ENCODE measurements at regions not wholly inside any gene's neighbourhood (a gene's known extent, or its start where the extent isn't known, plus 50 kb on each side); places are given as distances from the start of the nearest gene placed in this dataset.

DNA sequence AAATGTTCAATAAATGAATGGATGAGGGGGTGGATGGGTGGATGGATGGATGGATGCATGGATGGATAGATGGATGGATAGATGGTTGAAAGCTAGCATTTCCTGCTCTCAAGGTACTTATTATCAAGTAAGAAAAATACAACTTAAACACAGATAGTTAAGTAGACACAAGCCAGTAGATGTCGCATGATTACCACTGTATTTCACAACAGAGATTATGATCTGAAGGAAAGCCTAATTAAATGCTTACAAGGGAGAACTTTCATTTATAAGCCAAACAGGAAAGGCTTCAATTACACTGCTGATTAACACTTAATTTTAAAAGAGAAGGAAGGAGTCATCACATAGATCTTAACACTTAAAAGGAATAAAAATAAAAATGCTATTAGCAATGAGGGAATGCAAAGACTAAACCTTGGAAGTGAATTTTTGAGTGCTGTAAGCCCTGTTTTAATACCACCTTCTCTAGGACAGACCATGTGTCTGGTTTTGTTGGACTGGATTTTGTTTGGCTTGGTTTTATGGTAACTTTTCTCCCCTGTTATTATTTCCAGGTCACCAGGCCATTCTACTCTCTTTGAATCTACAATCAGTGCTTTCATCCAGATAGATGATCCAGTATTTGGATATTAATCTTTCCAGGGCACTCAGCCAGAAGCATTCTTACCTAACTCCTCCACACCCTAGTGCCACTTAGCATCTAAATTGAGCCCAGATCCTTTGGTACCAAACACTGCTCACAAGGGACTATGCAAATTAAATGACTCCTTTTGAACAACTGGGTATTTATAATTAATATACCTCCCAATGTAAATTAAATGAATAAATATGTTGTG is 75.5 kb upstream of the SLC39A8 start:
- POLR2A ChIA-PET, result no interaction called here
- H3K9ac ChIP-seq (replicated peaks; ENCODE audit: extremely low read depth, insufficient read depth, low read length), result no peak overlapping the region
- no peak overlapping the region for H3K4me3 ChIP-seq (replicated peaks in 1 of 3; ENCODE audit: insufficient read depth in 1 of 3, low read depth in 1 of 3, low read length in 3 of 3)
- no peak overlapping the region for H3K27ac ChIP-seq (ENCODE audit: insufficient read depth, low read depth, low read length)
- no peaks in the 10 kb centered on the region for H3K9me3 ChIP-seq (replicated peaks; ENCODE audit: control insufficient read depth, insufficient read depth, low read length)
- no peaks in the 10 kb centered on the region for H3K9me1 ChIP-seq (replicated peaks; ENCODE audit: control insufficient read depth, extremely low read depth, insufficient read depth, low read length)
- H4K20me1 ChIP-seq (replicated peaks; ENCODE audit: control insufficient read depth, extremely low read depth, insufficient read depth, low read length), result no peaks in the 10 kb centered on the region
- dilution Hi-C loops (cut with MboI; ENCODE audit: extremely low pct_ligation_motif_present, low sequenced_read_pairs), result no loop called here
- H3K79me2 ChIP-seq (ENCODE audit: control insufficient read depth, insufficient read depth, low read length), result no peaks in the 10 kb centered on the region
- BruUV-seq (replicated peaks), result no TSS peak
- no peak overlapping the region for H2AFZ ChIP-seq (ENCODE audit: low read depth, low read length)
- CTCF ChIA-PET, result interaction anchor here (0.6 to 1.2 kb wide), 9 partner anchors 10 to 679 kb away, joined by 3 to 16 read pairs (median 3); partner anchors contain the start of genes BDH2 and UBE2D3
- no peak overlapping the region for H3K4me2 ChIP-seq (ENCODE audit: insufficient read depth, low read length)
- DNase-seq (ENCODE audit: low read depth, low spot score) (peak; percentile 44), FAIRE-seq (no peak)
- no peaks in the 10 kb centered on the region for H3K4me1 ChIP-seq (ENCODE audit: control insufficient read depth, extremely low read depth, insufficient read depth, low read length)
- no peaks in the 10 kb centered on the region for H3K36me3 ChIP-seq (ENCODE audit: control insufficient read depth in 2 of 2, extremely low read depth in 1 of 2, insufficient read depth in 2 of 2, low read length in 2 of 2)
- no peaks in the 10 kb centered on the region for H3K27me3 ChIP-seq (ENCODE audit: control insufficient read depth in 2 of 2, insufficient read depth in 2 of 2, low read length in 2 of 2)
- intact Hi-C loops (cut with micrococcal nuclease), result no loop called here
- TF ChIP-seq GATA2 (IDR thresholded peaks at IDR 0.05; ENCODE audit: insufficient read depth, insufficient read length, low read depth, low read length) (peak; percentile 45), FOS (IDR thresholded peaks at IDR 0.05; ENCODE audit: borderline replicate concordance, insufficient read depth, low read length) (no peak), EZH2 (IDR thresholded peaks at IDR 0.05; ENCODE audit: borderline replicate concordance, low read depth, low read length, severe bottlenecking) (no peak), CTCF (IDR thresholded peaks at IDR 0.05; ENCODE audit: extremely low read depth in 1 of 2, insufficient read depth in 1 of 2, low read depth in 1 of 2, low read length in 2 of 2) (no peak)

GRCh38 chr4:102422843-102423242 is 77.6 kb upstream of the SLC39A8 start:
- CTCF ChIA-PET, result no interaction called here
- dilution Hi-C loops (cut with MboI; ENCODE audit: extremely low pct_ligation_motif_present, low sequenced_read_pairs) (no loop called here), intact Hi-C loops (cut with micrococcal nuclease) (no loop called here)
- DNase-seq (ENCODE audit: low read depth, low spot score) (no peak), FAIRE-seq (no peak)
- Histone ChIP-seq H2AFZ (ENCODE audit: low read depth, low read length) (no peak overlapping the region), H3K9ac (replicated peaks; ENCODE audit: extremely low read depth, insufficient read depth, low read length) (no peak overlapping the region), H3K4me1 (ENCODE audit: control insufficient read depth, extremely low read depth, insufficient read depth, low read length) (no peaks in the 10 kb centered on the region), H3K27me3 (ENCODE audit: control insufficient read depth in 2 of 2, insufficient read depth in 2 of 2, low read length in 2 of 2) (no peaks in the 10 kb centered on the region), H3K9me3 (replicated peaks; ENCODE audit: control insufficient read depth, insufficient read depth, low read length) (no peaks in the 10 kb centered on the region), H3K36me3 (ENCODE audit: control insufficient read depth in 2 of 2, extremely low read depth in 1 of 2, insufficient read depth in 2 of 2, low read length in 2 of 2) (no peaks in the 10 kb centered on the region), H4K20me1 (replicated peaks; ENCODE audit: control insufficient read depth, extremely low read depth, insufficient read depth, low read length) (no peaks in the 10 kb centered on the region), H3K27ac (ENCODE audit: insufficient read depth, low read depth, low read length) (no peak overlapping the region), H3K9me1 (replicated peaks; ENCODE audit: control insufficient read depth, extremely low read depth, insufficient read depth, low read length) (no peaks in the 10 kb centered on the region), H3K4me2 (ENCODE audit: insufficient read depth, low read length) (no peak overlapping the region), H3K4me3 (replicated peaks in 1 of 3; ENCODE audit: insufficient read depth in 1 of 3, low read depth in 1 of 3, low read length in 3 of 3) (no peak overlapping the region), H3K79me2 (ENCODE audit: control insufficient read depth, insufficient read depth, low read length) (no peaks in the 10 kb centered on the region)
- POLR2A ChIA-PET, result no interaction called here
- no TSS peak for BruUV-seq (replicated peaks)
- TF ChIP-seq EZH2 (IDR thresholded peaks at IDR 0.05; ENCODE audit: borderline replicate concordance, low read depth, low read length, severe bottlenecking) (no peak), JUN (IDR thresholded peaks at IDR 0.05; ENCODE audit: borderline replicate concordance, insufficient read depth, insufficient read length, low read depth) (no peak), POLR2AphosphoS5 (IDR thresholded peaks at IDR 0.05; ENCODE audit: insufficient read depth, low read depth, low read length) (no peak), POLR2A (IDR thresholded peaks at IDR 0.05; ENCODE audit: low read depth, low read length) (no peak), FOS (IDR thresholded peaks at IDR 0.05; ENCODE audit: borderline replicate concordance, insufficient read depth, low read length) (no peak), MYC (IDR thresholded peaks at IDR 0.05; ENCODE audit: low read depth, low read length) (no peak), CTCF (IDR thresholded peaks at IDR 0.05; ENCODE audit: extremely low read depth in 1 of 2, insufficient read depth in 1 of 2, low read depth in 1 of 2, low read length in 2 of 2) (no peak), GATA2 (IDR thresholded peaks at IDR 0.05; ENCODE audit: insufficient read depth, insufficient read length, low read depth, low read length) (no peak)
- TF ChIP-seq, protein P1, sequence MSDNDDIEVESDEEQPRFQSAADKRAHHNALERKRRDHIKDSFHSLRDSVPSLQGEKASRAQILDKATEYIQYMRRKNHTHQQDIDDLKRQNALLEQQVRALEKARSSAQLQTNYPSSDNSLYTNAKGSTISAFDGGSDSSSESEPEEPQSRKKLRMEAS (IDR thresholded peaks at IDR 0.05; ENCODE audit: insufficient read depth, insufficient read length), result no peak
